Right atrium auricular region (tissue), 2 donors: ENCODE measurements at regions not wholly inside any gene's neighbourhood (a gene's known extent, or its start where the extent isn't known, plus 50 kb on each side); places are given as distances from the start of the nearest gene placed in this dataset.

Experiments used
- DNase-seq: peaks from one replicate; pipeline ENCODE4 v3.0.0-alpha.2; 2019; ENCODE audit warnings: low spot score
- H3K27ac ChIP-seq, 2 donors: fragments of 200-600 bp; sonication (generic); 1 replicate in 1 of 2; 2 replicates in 1 of 2; pipeline ENCODE4 v1.5.1; 2016 to 2019
- H3K27me3 ChIP-seq, 2 donors: fragments of 200-600 bp; sonication (generic); one replicate each; pipeline versions ENCODE4 v1.5.1 to v1.6.0; 2017 to 2019
- H3K36me3 ChIP-seq: fragments of 200-600 bp; sonication (generic); one replicate; pipeline ENCODE4 v1.5.1; 2016
- H3K4me1 ChIP-seq, 2 donors: fragments of 200-600 bp; sonication (generic); one replicate each; pipeline versions ENCODE4 v1.5.1 to v1.6.0; 2017 to 2019
- H3K4me3 ChIP-seq, 2 donors: fragments of 200-600 bp; sonication (generic); 1 replicate in 1 of 2; 2 replicates in 1 of 2; pipeline ENCODE4 v1.5.1; 2017 to 2019; ENCODE audit warnings: mild to moderate bottlenecking in 1 of 2, moderate library complexity in 1 of 2
- H3K9me3 ChIP-seq, 2 donors: fragments of 200-600 bp; sonication (generic); one replicate each; pipeline ENCODE4 v1.5.1; 2019
- TF ChIP-seq, protein P1 (sequence below), 2 donors: fragments of 200-600 bp; sonication (generic); IDR thresholded peaks; one replicate each; pipeline ENCODE4 v1.5.1; 2019; ENCODE audit warnings: antibody characterized with exemption in 2 of 2

DNA sequence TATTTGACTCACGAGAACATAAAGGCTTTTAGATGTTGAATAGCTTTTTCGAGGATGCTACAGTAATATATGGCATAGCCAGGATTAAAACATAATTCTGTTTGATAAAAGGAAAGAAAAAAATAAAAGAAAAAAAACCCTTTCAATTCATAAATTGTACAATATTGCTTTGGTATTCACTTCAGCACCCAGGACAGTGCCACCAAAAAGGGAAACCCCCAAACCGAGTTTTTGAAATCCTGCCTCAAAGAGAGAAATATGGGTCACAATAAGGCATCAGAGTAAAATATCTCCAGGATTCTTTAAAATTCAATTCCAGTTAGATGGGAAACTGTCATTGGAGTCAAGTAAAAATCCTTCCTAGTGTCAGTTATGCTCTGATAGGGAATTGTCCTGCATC, 551.2 kb upstream of the SEL1L start:
- DNase-seq = no peak
- TF ChIP-seq, protein P1, sequence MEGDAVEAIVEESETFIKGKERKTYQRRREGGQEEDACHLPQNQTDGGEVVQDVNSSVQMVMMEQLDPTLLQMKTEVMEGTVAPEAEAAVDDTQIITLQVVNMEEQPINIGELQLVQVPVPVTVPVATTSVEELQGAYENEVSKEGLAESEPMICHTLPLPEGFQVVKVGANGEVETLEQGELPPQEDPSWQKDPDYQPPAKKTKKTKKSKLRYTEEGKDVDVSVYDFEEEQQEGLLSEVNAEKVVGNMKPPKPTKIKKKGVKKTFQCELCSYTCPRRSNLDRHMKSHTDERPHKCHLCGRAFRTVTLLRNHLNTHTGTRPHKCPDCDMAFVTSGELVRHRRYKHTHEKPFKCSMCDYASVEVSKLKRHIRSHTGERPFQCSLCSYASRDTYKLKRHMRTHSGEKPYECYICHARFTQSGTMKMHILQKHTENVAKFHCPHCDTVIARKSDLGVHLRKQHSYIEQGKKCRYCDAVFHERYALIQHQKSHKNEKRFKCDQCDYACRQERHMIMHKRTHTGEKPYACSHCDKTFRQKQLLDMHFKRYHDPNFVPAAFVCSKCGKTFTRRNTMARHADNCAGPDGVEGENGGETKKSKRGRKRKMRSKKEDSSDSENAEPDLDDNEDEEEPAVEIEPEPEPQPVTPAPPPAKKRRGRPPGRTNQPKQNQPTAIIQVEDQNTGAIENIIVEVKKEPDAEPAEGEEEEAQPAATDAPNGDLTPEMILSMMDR (IDR thresholded peaks at IDR 0.05) = no peak
- no peaks in the 10 kb centered on the region for H3K4me1 ChIP-seq
- H3K9me3 ChIP-seq = no peaks in the 10 kb centered on the region
- H3K27me3 ChIP-seq = no peaks in the 10 kb centered on the region
- H3K4me3 ChIP-seq = no peak overlapping the region
- H3K36me3 ChIP-seq = no peaks in the 10 kb centered on the region
- H3K27ac ChIP-seq = no peak overlapping the region

DNA sequence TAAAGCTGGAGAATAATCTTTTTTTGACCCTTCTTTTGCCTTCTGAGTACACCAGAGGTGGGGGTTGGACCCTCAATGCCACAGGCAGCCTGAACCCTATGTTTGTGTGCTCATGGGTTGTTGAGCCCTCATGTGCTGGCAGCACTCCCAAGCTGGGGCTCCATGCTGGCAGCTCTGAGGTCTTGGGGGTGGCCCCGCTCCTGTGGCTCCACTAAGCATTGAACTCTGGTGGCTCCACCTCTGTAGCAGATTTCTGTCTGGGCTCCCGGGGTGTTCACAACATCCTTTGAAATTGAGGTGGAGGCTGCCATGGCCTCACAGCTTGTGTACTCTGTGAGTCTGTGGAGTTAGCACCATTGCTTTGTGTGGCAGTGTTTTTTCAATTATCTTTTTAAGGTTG, 557.4 kb upstream of the SEL1L start:
- H3K36me3 ChIP-seq = no peaks in the 10 kb centered on the region
- no peak for DNase-seq
- no peaks in the 10 kb centered on the region for H3K4me1 ChIP-seq
- no peaks in the 10 kb centered on the region for H3K9me3 ChIP-seq
- H3K4me3 ChIP-seq = no peak overlapping the region
- H3K27me3 ChIP-seq = no peaks in the 10 kb centered on the region
- TF ChIP-seq, protein P1 (IDR thresholded peaks at IDR 0.05) = no peak
- H3K27ac ChIP-seq = no peak overlapping the region

DNA sequence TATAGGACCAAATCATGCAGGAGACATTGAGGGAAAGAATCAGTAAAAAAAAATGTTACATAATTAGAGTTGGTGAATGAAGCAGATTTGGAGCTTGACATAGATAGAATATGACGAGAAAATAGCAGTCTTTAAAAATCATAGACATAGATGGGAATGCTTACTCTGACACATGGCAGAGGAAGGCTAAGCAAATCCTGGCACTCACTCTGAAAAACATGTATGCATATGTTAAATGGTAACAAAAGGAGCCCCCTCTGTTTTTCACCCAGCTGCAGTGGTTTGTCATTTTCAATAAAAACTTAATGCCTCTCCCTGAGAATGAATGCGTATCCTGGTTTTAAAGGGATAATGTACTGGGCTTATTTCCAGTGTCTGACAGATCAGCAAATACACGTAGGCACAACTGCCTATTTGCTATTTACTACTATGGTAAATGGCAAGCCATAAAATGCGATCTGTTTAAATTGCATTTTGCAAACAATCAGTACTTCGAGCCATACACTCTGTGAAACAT, 561.2 kb upstream of the SEL1L start:
- Histone ChIP-seq H3K4me3 (no peak overlapping the region), H3K27me3 (no peaks in the 10 kb centered on the region), H3K27ac (no peak overlapping the region), H3K36me3 (no peaks in the 10 kb centered on the region), H3K9me3 (no peaks in the 10 kb centered on the region), H3K4me1 (no peaks in the 10 kb centered on the region)
- TF ChIP-seq, protein P1 (IDR thresholded peaks at IDR 0.05) = no peak
- no peak for DNase-seq

DNA sequence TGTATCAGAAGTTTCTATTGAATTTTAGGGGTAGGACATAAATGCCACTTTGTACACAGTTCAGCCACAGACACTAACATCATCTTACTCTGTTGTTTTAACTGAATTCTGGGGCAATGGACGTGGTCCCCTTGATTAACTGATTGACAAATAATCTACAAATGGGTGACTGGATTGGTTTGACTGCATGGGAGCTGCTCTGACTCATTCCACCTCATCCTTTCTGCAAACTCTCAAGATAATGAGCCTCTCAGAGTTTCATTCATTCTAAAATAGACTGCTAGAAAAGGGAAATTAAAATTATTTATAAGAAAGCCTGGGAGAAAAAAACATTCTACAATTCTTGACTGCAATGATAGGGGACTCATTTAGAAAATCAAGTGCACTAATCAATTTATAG, 570.4 kb upstream of the SEL1L start:
- Histone ChIP-seq H3K4me1 (no peaks in the 10 kb centered on the region), H3K4me3 (no peak overlapping the region), H3K27ac (no peak overlapping the region), H3K36me3 (no peaks in the 10 kb centered on the region), H3K27me3 (no peaks in the 10 kb centered on the region), H3K9me3 (no peaks in the 10 kb centered on the region)
- DNase-seq = no peak
- TF ChIP-seq, protein P1 (IDR thresholded peaks at IDR 0.05) = no peak

DNA sequence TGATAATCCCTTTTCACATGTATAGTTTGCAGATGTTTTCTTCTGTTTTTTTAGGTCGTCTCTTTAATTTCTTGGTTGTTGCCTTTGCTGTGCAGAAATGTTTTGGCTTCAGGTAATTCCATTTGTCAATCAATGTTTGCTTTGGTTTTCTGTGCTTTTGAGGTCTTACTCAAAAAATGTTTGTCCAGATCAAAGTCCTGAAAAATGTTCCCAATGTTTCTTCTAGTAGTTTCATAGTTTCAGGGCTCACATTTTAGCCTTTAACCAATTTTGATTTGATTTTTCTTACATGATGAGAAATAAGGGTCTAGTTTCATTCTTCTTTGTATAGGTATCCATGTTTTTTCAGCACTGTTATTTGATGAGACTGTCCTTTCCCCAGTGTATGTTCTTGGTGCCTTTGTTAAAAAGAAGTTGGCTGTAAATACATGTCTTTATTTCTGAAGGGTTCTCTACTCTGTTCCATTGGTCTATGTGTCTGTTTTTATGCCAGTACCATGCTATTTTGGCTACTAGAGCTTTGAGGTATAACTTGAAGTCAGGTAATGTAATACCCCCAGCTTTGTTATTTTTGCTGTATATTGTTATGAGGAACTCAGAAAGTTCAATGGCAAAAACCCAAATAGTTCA, 578.7 kb upstream of the SEL1L start:
- Histone ChIP-seq H3K4me1 (no peaks in the 10 kb centered on the region), H3K9me3 (peaks cover 0 to 4% of the 10 kb centered on the region in 2 donors), H3K36me3 (no peaks in the 10 kb centered on the region), H3K4me3 (no peak overlapping the region), H3K27ac (no peak overlapping the region), H3K27me3 (no peaks in the 10 kb centered on the region)
- DNase-seq = no peak
- TF ChIP-seq, protein P1 (IDR thresholded peaks at IDR 0.05) = no peak

DNA sequence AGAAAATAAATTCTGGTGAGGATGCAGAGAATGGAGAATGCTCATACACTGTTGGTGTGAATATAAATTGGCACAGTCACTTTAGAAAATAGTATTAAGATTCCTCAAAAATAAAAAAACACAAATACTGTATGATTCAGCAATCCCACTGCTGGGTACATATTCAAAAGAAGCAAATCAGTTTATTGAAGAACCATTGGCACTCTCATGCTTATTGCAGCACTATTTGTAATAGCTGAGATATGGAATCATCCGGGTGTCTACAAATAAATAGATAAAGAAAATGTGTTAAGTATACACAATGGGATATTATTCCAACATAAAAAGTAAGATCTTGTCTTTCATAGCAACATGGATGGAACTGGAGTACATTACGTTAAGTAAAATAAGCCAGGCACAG, 579.4 kb upstream of the SEL1L start:
- Histone ChIP-seq H3K4me1 (no peaks in the 10 kb centered on the region), H3K4me3 (no peak overlapping the region), H3K27ac (no peak overlapping the region), H3K36me3 (no peaks in the 10 kb centered on the region), H3K27me3 (no peaks in the 10 kb centered on the region), H3K9me3 (peaks cover 0 to 11% of the 10 kb centered on the region in 2 donors)
- no peak for DNase-seq
- TF ChIP-seq, protein P1 (IDR thresholded peaks at IDR 0.05) = no peak
